ENCODE measurements at regions not wholly inside any gene's neighbourhood (a gene's known extent, or its start where the extent isn't known, plus 50 kb on each side); places are given as distances from the start of the nearest gene placed in this dataset.

DNA sequence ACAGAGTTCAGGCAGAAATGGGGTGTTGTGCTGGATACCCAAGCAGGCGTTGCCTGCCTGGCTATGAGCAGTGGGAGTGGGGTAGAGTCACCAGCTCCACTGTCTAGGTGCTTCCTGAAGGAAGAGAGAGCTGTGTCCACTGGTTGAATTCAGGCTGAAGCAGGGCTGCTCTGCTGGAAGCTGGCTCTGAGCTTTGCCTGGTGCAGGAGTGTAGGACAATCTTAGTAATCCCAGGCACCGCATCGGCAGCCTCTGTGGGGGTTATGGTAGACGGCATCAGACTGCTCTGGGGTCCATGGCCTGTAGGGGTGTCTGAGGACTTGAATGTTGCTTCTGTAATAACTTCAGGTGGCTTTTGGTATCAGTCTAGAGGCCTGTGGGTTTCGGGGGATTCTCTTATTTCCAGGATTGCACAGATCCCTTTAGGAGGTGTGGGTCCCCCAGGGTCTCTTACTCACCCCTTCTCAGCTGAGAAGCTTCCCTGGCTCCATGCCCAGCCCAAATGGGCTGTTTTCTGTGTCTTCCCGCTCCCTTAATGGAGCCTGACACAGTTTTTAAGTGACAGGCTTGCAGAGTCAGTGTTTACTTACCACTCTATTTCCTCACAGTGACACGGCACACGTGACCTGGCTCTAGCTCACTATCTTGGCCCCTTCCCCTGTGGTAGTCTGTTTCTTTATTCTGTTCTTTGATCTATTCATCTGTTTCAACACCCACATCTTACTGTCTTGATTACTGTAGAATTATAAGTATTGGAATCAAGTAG lies 644.3 kb downstream of the CBLN2 start:
- no peak for DNase-seq (ENCODE audit: low spot score in 2 of 2)
- H3K36me3 ChIP-seq = no peaks in the 10 kb centered on the region
- 64 to 74% methylated on average over 7 to 8 of the region's 8 CpGs for WGBS, 2 donors
- no peak overlapping the region for H3K4me3 ChIP-seq
- no peaks in the 10 kb centered on the region for H3K4me1 ChIP-seq
- H3K27me3 ChIP-seq = no peaks in the 10 kb centered on the region
- TF ChIP-seq POLR2A (IDR thresholded peaks at IDR 0.05) = no peak
- no peak for TF ChIP-seq EP300 (IDR thresholded peaks at IDR 0.05)
- TF ChIP-seq, protein P1, sequence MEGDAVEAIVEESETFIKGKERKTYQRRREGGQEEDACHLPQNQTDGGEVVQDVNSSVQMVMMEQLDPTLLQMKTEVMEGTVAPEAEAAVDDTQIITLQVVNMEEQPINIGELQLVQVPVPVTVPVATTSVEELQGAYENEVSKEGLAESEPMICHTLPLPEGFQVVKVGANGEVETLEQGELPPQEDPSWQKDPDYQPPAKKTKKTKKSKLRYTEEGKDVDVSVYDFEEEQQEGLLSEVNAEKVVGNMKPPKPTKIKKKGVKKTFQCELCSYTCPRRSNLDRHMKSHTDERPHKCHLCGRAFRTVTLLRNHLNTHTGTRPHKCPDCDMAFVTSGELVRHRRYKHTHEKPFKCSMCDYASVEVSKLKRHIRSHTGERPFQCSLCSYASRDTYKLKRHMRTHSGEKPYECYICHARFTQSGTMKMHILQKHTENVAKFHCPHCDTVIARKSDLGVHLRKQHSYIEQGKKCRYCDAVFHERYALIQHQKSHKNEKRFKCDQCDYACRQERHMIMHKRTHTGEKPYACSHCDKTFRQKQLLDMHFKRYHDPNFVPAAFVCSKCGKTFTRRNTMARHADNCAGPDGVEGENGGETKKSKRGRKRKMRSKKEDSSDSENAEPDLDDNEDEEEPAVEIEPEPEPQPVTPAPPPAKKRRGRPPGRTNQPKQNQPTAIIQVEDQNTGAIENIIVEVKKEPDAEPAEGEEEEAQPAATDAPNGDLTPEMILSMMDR (IDR thresholded peaks at IDR 0.05) = no peak
- no peaks in the 10 kb centered on the region for H3K9me3 ChIP-seq
- H3K27ac ChIP-seq = no peak overlapping the region

DNA sequence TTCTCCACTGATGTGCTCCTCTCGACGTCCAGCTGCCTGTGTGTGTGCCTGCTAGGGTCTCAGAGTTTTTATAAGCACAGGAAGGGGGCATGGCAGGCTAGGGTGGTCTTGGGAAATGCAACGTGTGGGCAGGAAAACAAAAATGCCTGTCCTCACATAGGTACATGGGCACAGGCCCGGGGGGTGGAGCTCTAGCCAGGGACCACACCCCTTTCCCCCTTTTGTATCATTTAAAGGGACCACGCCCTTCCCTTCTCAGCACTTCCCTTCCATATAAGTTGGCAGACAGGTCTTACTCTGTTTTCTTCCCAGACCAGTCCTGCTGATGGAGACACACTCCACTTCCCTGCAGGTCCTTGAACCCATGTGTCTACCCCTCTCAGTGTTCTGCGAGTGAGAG lies 645.0 kb downstream of the CBLN2 start:
- H3K36me3 ChIP-seq = no peaks in the 10 kb centered on the region
- TF ChIP-seq, protein P1 (IDR thresholded peaks at IDR 0.05) = no peak
- TF ChIP-seq POLR2A (IDR thresholded peaks at IDR 0.05) = no peak
- TF ChIP-seq EP300 (IDR thresholded peaks at IDR 0.05) = no peak
- H3K27ac ChIP-seq = no peak overlapping the region
- H3K27me3 ChIP-seq = no peaks in the 10 kb centered on the region
- WGBS, 2 donors = 71 to 83% methylated on average over 6 of the region's 6 CpGs
- H3K4me3 ChIP-seq = no peak overlapping the region
- no peaks in the 10 kb centered on the region for H3K4me1 ChIP-seq
- DNase-seq (ENCODE audit: low spot score in 2 of 2) = no peak
- H3K9me3 ChIP-seq = no peaks in the 10 kb centered on the region

DNA sequence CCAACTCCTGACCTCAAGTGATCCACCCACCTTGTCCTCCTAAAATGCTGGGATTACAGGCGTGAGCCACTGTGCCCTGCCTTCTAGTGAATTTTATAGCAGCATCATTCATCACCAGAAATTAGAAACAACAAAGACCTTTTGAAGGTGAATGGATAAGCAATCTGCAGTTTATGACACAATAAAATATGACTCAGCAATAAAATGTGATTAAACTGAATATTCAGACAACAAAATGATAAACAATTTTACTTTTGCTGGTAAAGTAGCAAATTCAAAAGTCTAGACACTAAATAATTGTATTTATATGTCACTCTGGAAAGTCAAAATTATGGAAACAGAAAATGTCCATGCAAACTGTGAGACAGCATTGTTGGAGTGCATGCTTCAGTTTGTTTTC lies 656.6 kb downstream of the CBLN2 start:
- H3K9me3 ChIP-seq = no peaks in the 10 kb centered on the region
- 80 to 94% methylated on average over 1 of the region's 1 CpG for WGBS, 2 donors
- H3K36me3 ChIP-seq = no peaks in the 10 kb centered on the region
- H3K4me1 ChIP-seq = no peaks in the 10 kb centered on the region
- DNase-seq (ENCODE audit: low spot score in 2 of 2) = no peak
- H3K4me3 ChIP-seq = no peak overlapping the region
- H3K27me3 ChIP-seq = no peaks in the 10 kb centered on the region
- TF ChIP-seq, protein P1 (IDR thresholded peaks at IDR 0.05) = no peak
- TF ChIP-seq POLR2A (IDR thresholded peaks at IDR 0.05) = no peak
- TF ChIP-seq EP300 (IDR thresholded peaks at IDR 0.05) = no peak
- no peak overlapping the region for H3K27ac ChIP-seq

DNA sequence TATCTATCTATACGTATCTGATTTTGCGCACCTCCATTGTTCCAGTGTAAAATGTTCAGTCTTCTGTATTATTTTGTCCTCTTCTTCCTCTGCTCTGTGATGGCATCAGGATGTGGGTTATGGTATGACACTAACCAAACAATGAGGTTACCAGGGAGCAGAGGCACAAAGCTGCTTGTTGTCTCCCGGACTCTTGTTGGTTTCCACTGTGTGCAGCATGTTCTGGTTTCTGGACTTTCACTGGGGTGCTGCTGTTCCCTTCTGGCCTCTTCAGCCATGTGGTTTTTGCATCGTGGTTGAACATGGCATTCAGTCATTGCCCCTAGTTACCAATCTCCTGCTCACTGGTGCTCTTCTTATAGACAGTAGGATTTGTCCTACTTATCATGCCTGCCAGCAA lies 665.9 kb downstream of the CBLN2 start:
- Histone ChIP-seq H3K27me3 (no peaks in the 10 kb centered on the region), H3K4me3 (no peak overlapping the region), H3K27ac (no peak overlapping the region), H3K9me3 (no peaks in the 10 kb centered on the region), H3K4me1 (no peaks in the 10 kb centered on the region), H3K36me3 (no peaks in the 10 kb centered on the region)
- TF ChIP-seq EP300 (IDR thresholded peaks at IDR 0.05) (no peak), POLR2A (IDR thresholded peaks at IDR 0.05) (no peak)
- TF ChIP-seq, protein P1 (IDR thresholded peaks at IDR 0.05) = no peak
- DNase-seq (ENCODE audit: low spot score in 2 of 2) = no peak
- 67 to 72% methylated on average over 4 of the region's 4 CpGs for WGBS, 2 donors

DNA sequence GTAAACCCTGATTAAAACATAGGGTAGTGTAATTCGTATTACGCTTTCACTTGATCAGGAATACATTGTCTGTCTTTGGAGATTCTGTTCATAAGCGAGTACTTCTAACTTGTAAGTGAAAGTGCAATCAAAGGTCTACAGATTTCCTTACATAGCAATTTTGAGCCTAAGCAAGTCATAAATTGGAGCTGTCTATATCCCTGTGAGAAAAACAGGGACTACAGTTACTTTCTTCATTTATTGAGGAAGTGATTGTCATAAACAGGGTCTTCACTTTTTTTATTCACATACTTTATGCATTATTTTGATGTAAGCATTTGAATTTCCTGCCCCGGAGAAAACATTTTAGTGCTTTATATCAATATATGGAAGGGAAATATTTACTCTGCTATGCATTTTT lies 670.4 kb downstream of the CBLN2 start:
- 64 to 77% methylated on average over 4 of the region's 4 CpGs for WGBS, 2 donors

More for the DNA sequence above, 670.4 kb downstream of the CBLN2 start:
- H3K4me1 ChIP-seq = no peaks in the 10 kb centered on the region
- no peak overlapping the region for H3K27ac ChIP-seq
- DNase-seq (ENCODE audit: low spot score in 2 of 2) = no peak
- H3K4me3 ChIP-seq = no peak overlapping the region
- no peaks in the 10 kb centered on the region for H3K27me3 ChIP-seq
- H3K36me3 ChIP-seq = no peaks in the 10 kb centered on the region
- H3K9me3 ChIP-seq = no peaks in the 10 kb centered on the region
- no peak for TF ChIP-seq POLR2A (IDR thresholded peaks at IDR 0.05)
- TF ChIP-seq, protein P1 (IDR thresholded peaks at IDR 0.05) = no peak
- TF ChIP-seq EP300 (IDR thresholded peaks at IDR 0.05) = no peak

Data from tibial nerve (tissue), 4 donors.